Suprapubic skin (tissue), 4 donors: ENCODE measurements at regions not wholly inside any gene's neighbourhood (a gene's known extent, or its start where the extent isn't known, plus 50 kb on each side); places are given as distances from the start of the nearest gene placed in this dataset.

Source experiments
- DNase-seq, 2 donors: peaks; one replicate each; pipeline ENCODE4 v3.0.0-alpha.2; 2019; ENCODE audit warnings: low spot score in 2 of 2
- H3K27ac ChIP-seq: fragments of 200-600 bp; sonication (generic); one replicate; pipeline ENCODE4 v1.5.1; 2019
- H3K27me3 ChIP-seq: fragments of 200-600 bp; sonication (generic); one replicate; pipeline ENCODE4 v1.5.1; 2019
- H3K36me3 ChIP-seq: fragments of 200-600 bp; sonication (generic); one replicate; pipeline ENCODE4 v1.5.1; 2019
- H3K4me1 ChIP-seq: fragments of 200-600 bp; sonication (generic); one replicate; pipeline ENCODE4 v1.5.1; 2019
- H3K4me3 ChIP-seq: fragments of 200-600 bp; sonication (generic); one replicate; pipeline ENCODE4 v1.5.1; 2019; ENCODE audit warnings: mild to moderate bottlenecking
- H3K9me3 ChIP-seq: fragments of 200-600 bp; sonication (generic); one replicate; pipeline ENCODE4 v1.5.1; 2019
- CTCF ChIP-seq, 2 donors: fragments of 200-600 bp in 1 of 2; fragments of 450-650 bp in 1 of 2; sonication (generic) in 1 of 2; IDR thresholded peaks; one replicate each; pipeline ENCODE4 v1.5.1; 2016 to 2019; ENCODE audit warnings: antibody characterized with exemption in 2 of 2, mild to moderate bottlenecking in 1 of 2, moderate library complexity in 1 of 2
- EP300 ChIP-seq: sonication (generic); formaldehyde crosslinking; IDR thresholded peaks from one replicate; pipeline ENCODE4 v1.6.1; 2017; ENCODE audit warnings: antibody characterized with exemption
- POLR2A ChIP-seq, 2 donors: fragments of 450-650 bp; IDR thresholded peaks; one replicate each; pipeline ENCODE4 v1.6.1; 2017; ENCODE audit warnings: antibody characterized with exemption in 2 of 2, mild to moderate bottlenecking in 2 of 2, moderate library complexity in 2 of 2
- POLR2AphosphoS5 ChIP-seq, 3 donors: sonication (generic); formaldehyde crosslinking; IDR thresholded peaks; one replicate each; pipeline ENCODE4 v1.6.1; 2017; ENCODE audit warnings: antibody characterized with exemption in 3 of 3
- WGBS: methylation state at CpG from one replicate; pipeline ENCODE4 v1.1.5; 2018; 5-methylcytosine and 5-hydroxymethylcytosine counted together

GRCh38 chr6:54729716-54730115, 116.9 kb upstream of the FAM83B start:
- Histone ChIP-seq H3K27ac (no peak overlapping the region), H3K9me3 (no peaks in the 10 kb centered on the region), H3K4me1 (no peaks in the 10 kb centered on the region), H3K4me3 (no peak overlapping the region), H3K36me3 (no peaks in the 10 kb centered on the region), H3K27me3 (no peaks in the 10 kb centered on the region)
- DNase-seq, result no peak
- no peak for TF ChIP-seq EP300
- no peak for TF ChIP-seq POLR2AphosphoS5 (IDR thresholded peaks at IDR 0.05)
- TF ChIP-seq CTCF (IDR thresholded peaks at IDR 0.05), result no peak
- no peak for TF ChIP-seq POLR2A (IDR thresholded peaks at IDR 0.05)
- WGBS, result 61% methylated on average over 3 of the region's 3 CpGs

GRCh38 chr6:54730767-54731630, 115.6 kb upstream of the FAM83B start:
- H3K27me3 ChIP-seq, result no peaks in the 10 kb centered on the region
- H3K4me1 ChIP-seq, result no peaks in the 10 kb centered on the region
- H3K9me3 ChIP-seq, result no peaks in the 10 kb centered on the region
- no peaks in the 10 kb centered on the region for H3K36me3 ChIP-seq
- H3K27ac ChIP-seq, result no peak overlapping the region
- no peak overlapping the region for H3K4me3 ChIP-seq
- TF ChIP-seq EP300, result no peak
- TF ChIP-seq CTCF (IDR thresholded peaks at IDR 0.05), result no peak
- no peak for TF ChIP-seq POLR2AphosphoS5 (IDR thresholded peaks at IDR 0.05)
- TF ChIP-seq POLR2A (IDR thresholded peaks at IDR 0.05), result no peak
- DNase-seq, result no peak
- WGBS, result 83% methylated on average over 9 of the region's 9 CpGs

- Histone ChIP-seq H3K36me3 (no peaks in the 10 kb centered on the region), H3K27me3 (no peaks in the 10 kb centered on the region), H3K4me1 (no peaks in the 10 kb centered on the region), H3K9me3 (no peaks in the 10 kb centered on the region), H3K27ac (no peak overlapping the region), H3K4me3 (no peak overlapping the region)
- TF ChIP-seq POLR2AphosphoS5 (IDR thresholded peaks at IDR 0.05) (no peak), CTCF (IDR thresholded peaks at IDR 0.05) (no peak), EP300 (no peak), POLR2A (IDR thresholded peaks at IDR 0.05) (no peak)
- no peak for DNase-seq
- WGBS, result 68% methylated on average over 3 of the region's 3 CpGs
These were observed 109.3 kb upstream of the FAM83B start for GRCh38 chr6:54737247-54737646.

GRCh38 chr6:54747955-54748354, 98.6 kb upstream of the FAM83B start:
- Histone ChIP-seq H3K27me3 (no peaks in the 10 kb centered on the region), H3K27ac (no peak overlapping the region), H3K4me1 (no peaks in the 10 kb centered on the region), H3K4me3 (no peak overlapping the region), H3K9me3 (no peaks in the 10 kb centered on the region), H3K36me3 (no peaks in the 10 kb centered on the region)
- DNase-seq, result no peak
- WGBS, result 73% methylated on average over 1 of the region's 1 CpG
- TF ChIP-seq CTCF (IDR thresholded peaks at IDR 0.05), result no peak
- TF ChIP-seq POLR2AphosphoS5 (IDR thresholded peaks at IDR 0.05), result no peak
- no peak for TF ChIP-seq EP300
- no peak for TF ChIP-seq POLR2A (IDR thresholded peaks at IDR 0.05)

- no peak for DNase-seq
- Histone ChIP-seq H3K9me3 (no peaks in the 10 kb centered on the region), H3K36me3 (no peaks in the 10 kb centered on the region), H3K4me1 (no peaks in the 10 kb centered on the region), H3K27me3 (no peaks in the 10 kb centered on the region), H3K27ac (no peak overlapping the region), H3K4me3 (no peak overlapping the region)
- no peak for TF ChIP-seq POLR2AphosphoS5 (IDR thresholded peaks at IDR 0.05)
- TF ChIP-seq CTCF (IDR thresholded peaks at IDR 0.05), result no peak
- TF ChIP-seq POLR2A (IDR thresholded peaks at IDR 0.05), result no peak
- no peak for TF ChIP-seq EP300
- 77% methylated on average over 1 of the region's 1 CpG for WGBS
These were observed 92.2 kb upstream of the FAM83B start for GRCh38 chr6:54754406-54754805.
